Activated B cell treated with CpG ODN at 0.5 μM for 24 hours (primary cell): ENCODE measurements at regions not wholly inside any gene's neighbourhood (a gene's known extent, or its start where the extent isn't known, plus 50 kb on each side); places are given as distances from the start of the nearest gene placed in this dataset.

Experiments
- ATAC-seq: fragments of 200-7000 bp; cut with Tn5 transposase; one replicate; pipeline ENCODE4 v1.10.0; 2021; ENCODE audit warnings: low read depth, mild to moderate bottlenecking, moderate library complexity
- CTCF ChIA-PET: fragments of 350-600 bp; sonication (Branson Sonifier 250); formaldehyde crosslinking; loops from one replicate; lab custom pipeline; 2021; ENCODE audit warnings: antibody characterized with exemption; lab: Charles Lee
- POLR2A ChIA-PET: fragments of 350-600 bp; sonication (Branson Sonifier 250); formaldehyde crosslinking; loops from one replicate; lab custom pipeline; 2021; ENCODE audit warnings: antibody characterized with exemption; lab: Charles Lee
- DNase-seq: peaks from one replicate; pipeline ENCODE4 v3.0.0; 2022
- H3K27ac Mint-ChIP-seq: one replicate; pipeline ENCODE4 v1.8.0; 2020; ENCODE audit warnings: mixed read lengths
- H3K27me3 Mint-ChIP-seq: one replicate; pipeline ENCODE4 v1.8.0; 2021; ENCODE audit warnings: mixed read lengths
- H3K36me3 Mint-ChIP-seq: one replicate; pipeline ENCODE4 v1.8.0; 2021; ENCODE audit warnings: low read depth, mixed read lengths
- H3K4me1 Mint-ChIP-seq: one replicate; pipeline ENCODE4 v1.8.0; 2021; ENCODE audit warnings: mixed read lengths
- H3K4me3 Mint-ChIP-seq: one replicate; pipeline ENCODE4 v1.8.0; 2020; ENCODE audit warnings: mild to moderate bottlenecking, mixed read lengths
- H3K9me3 Mint-ChIP-seq: one replicate; pipeline ENCODE4 v1.8.0; 2020; ENCODE audit warnings: mixed read lengths
- intact Hi-C: fragments of 100-400 bp; cut with micrococcal nuclease; formaldehyde crosslinking; loops from one replicate; pipeline ENCODE4 v1.15.1; 2024
- TF ChIP-seq, protein P1 (sequence below): fragments of 200-600 bp; IDR thresholded peaks from one replicate; pipeline ENCODE4 v1.8.0; 2022; ENCODE audit warnings: antibody characterized with exemption, mild to moderate bottlenecking

DNA sequence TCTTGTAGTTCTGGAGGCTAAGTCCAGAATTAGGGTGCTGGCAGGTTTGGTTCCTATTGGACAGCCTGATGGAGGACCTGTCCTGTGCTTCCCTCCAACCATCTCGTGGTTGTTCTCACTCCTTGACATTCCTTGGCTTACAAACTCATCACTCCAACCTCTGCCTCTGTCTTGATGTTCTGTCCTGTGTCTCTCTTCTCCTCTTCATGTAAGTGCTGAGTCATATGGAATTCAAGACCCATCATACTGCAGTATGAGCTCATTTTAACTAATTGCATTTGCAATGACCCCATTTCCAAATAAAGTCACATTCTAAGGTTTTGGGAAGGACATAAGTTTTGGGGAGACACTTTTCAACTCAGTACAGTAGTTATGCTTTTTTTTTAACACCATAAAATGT lies 374.7 kb downstream of the TRIB2 start:
- ChIA-PET POLR2A (no interaction called here), CTCF (no interaction called here)
- ATAC-seq: no peak
- DNase-seq: no peak
- H3K4me1 Mint-ChIP-seq: no peaks in the 10 kb centered on the region
- peaks cover 5% of the 10 kb centered on the region for H3K27me3 Mint-ChIP-seq
- H3K36me3 Mint-ChIP-seq: no peaks in the 10 kb centered on the region
- no peak overlapping the region for H3K4me3 Mint-ChIP-seq
- H3K9me3 Mint-ChIP-seq: no peaks in the 10 kb centered on the region
- intact Hi-C loops: no loop called here
- no peak overlapping the region for H3K27ac Mint-ChIP-seq
- TF ChIP-seq, protein P1, sequence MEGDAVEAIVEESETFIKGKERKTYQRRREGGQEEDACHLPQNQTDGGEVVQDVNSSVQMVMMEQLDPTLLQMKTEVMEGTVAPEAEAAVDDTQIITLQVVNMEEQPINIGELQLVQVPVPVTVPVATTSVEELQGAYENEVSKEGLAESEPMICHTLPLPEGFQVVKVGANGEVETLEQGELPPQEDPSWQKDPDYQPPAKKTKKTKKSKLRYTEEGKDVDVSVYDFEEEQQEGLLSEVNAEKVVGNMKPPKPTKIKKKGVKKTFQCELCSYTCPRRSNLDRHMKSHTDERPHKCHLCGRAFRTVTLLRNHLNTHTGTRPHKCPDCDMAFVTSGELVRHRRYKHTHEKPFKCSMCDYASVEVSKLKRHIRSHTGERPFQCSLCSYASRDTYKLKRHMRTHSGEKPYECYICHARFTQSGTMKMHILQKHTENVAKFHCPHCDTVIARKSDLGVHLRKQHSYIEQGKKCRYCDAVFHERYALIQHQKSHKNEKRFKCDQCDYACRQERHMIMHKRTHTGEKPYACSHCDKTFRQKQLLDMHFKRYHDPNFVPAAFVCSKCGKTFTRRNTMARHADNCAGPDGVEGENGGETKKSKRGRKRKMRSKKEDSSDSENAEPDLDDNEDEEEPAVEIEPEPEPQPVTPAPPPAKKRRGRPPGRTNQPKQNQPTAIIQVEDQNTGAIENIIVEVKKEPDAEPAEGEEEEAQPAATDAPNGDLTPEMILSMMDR: no peak

DNA sequence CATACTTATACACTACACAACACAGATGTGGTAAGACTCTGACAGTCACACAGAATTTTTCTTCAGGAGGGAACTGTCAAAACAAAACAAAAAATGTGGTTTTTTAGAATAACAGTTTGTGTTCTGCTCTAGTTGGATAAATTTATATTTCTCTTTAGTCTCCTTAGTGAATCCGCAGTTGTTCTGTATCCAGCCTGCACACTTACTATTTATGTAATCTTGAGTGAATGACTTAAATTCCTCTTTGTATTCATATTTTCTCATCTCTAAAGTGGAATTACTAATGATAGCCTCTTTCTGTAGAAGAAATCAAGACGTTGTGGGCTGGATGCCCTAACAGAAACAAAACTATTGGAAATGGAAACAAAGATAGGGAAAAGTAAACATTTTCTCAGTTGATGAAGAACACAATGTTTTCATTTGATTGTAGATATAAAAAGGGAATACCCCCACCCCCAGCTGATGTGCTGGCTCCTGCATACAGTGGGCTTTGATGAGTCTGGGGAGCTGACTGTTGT lies 375.2 kb downstream of the TRIB2 start:
- Mint-ChIP-seq H3K9me3 (no peaks in the 10 kb centered on the region), H3K27me3 (peaks cover 5% of the 10 kb centered on the region), H3K4me1 (no peaks in the 10 kb centered on the region), H3K4me3 (no peak overlapping the region), H3K27ac (no peak overlapping the region), H3K36me3 (no peaks in the 10 kb centered on the region)
- DNase-seq (no peak), ATAC-seq (no peak)
- intact Hi-C loops: no loop called here
- TF ChIP-seq, protein P1: no peak
- POLR2A ChIA-PET: no interaction called here
- CTCF ChIA-PET: no interaction called here

DNA sequence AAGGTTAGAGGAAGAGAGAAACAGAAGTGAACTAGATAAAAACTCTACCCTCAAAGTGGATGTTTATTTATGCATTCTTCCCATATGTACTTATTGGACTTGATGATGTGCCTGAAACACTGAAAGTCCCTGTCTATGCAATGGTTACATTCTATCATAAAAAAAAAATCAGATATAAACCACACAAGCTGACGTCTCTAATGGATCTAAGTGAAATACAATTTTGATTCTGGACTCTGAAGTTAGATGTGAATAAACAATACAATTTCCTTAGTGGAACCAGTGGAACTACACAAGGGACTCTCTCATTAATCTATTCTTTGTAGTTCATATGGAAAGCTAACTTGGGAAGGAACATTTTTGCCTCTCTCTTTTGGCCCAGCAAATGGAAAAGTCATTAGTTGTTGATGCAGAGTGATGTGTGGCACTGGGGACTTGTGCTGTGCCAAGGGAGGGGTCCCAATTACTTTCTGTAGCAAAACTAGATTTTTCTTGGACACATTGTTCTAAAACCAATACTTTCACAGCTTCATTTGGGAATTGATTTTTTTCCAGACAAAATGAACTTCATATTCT lies 376.8 kb downstream of the TRIB2 start:
- Mint-ChIP-seq H3K4me3 (no peak overlapping the region), H3K27me3 (peaks cover 5% of the 10 kb centered on the region), H3K4me1 (no peaks in the 10 kb centered on the region), H3K27ac (no peak overlapping the region), H3K9me3 (no peaks in the 10 kb centered on the region), H3K36me3 (no peaks in the 10 kb centered on the region)
- ATAC-seq: no peak
- intact Hi-C loops: no loop called here
- TF ChIP-seq, protein P1: no peak
- no peak for DNase-seq
- POLR2A ChIA-PET: no interaction called here
- CTCF ChIA-PET: no interaction called here

DNA sequence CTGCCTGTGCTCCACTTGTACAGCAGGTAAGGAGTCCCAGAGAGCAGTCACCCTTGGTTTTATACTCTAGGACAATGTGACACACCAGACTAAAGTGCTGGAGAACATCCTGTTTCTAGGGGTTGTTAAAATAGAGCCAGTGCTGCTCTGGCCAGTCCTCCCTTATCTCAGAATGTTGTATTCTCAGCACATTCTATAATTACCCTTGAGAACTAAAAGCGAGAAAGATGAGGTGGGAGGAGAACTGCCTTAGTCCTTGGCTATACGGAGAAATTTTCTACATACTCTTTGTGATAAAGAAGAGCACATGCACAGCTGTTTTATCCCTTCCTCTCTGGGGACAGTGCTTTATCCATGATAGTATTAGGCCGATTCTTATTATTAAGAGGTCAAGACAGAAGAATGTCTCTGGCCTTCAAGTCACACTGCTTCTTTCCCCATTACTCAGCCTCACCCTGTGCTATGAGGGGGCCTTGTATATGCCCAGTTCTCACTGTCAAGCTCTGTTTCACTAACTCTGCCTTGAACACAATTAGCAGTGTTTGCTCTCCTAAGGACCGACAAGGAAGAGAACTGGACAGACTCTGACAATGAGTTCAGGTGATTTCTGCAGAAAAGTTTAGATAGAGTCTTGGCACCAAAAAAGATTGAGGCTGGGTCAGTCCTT lies 385.8 kb downstream of the TRIB2 start:
- DNase-seq (no peak), ATAC-seq (no peak)
- peaks cover 4% of the 10 kb centered on the region for H3K27me3 Mint-ChIP-seq
- H3K36me3 Mint-ChIP-seq: no peaks in the 10 kb centered on the region
- CTCF ChIA-PET: no interaction called here
- H3K9me3 Mint-ChIP-seq: peaks cover 12% of the 10 kb centered on the region
- TF ChIP-seq, protein P1: no peak
- H3K4me3 Mint-ChIP-seq: no peak overlapping the region
- H3K4me1 Mint-ChIP-seq: no peaks in the 10 kb centered on the region
- H3K27ac Mint-ChIP-seq: no peak overlapping the region
- intact Hi-C loops: no loop called here
- POLR2A ChIA-PET: no interaction called here

DNA sequence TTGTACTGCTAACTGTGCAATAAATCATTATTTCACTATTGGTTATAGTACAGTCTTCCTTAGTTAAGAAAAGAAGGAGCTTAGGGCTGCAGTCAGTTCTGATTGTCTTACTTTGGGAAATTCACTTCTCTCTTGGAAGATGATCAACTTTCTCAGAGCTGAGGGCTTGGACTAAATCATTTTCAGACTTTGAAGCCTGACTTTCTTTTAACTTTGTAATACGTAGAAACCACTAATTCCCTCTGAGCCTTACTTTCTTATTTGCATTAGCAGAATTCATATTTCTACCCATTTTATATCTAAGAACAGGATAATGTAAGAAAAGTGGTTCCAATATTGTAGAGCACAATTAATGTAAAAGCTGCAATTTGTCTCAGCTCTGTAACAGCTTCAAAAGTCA lies 386.4 kb downstream of the TRIB2 start:
- CTCF ChIA-PET: no interaction called here
- peaks cover 12% of the 10 kb centered on the region for H3K9me3 Mint-ChIP-seq
- peaks cover 4% of the 10 kb centered on the region for H3K27me3 Mint-ChIP-seq
- H3K27ac Mint-ChIP-seq: no peak overlapping the region
- TF ChIP-seq, protein P1: no peak
- intact Hi-C loops: no loop called here
- H3K4me1 Mint-ChIP-seq: no peaks in the 10 kb centered on the region
- H3K4me3 Mint-ChIP-seq: no peak overlapping the region
- H3K36me3 Mint-ChIP-seq: no peaks in the 10 kb centered on the region
- ATAC-seq: no peak
- POLR2A ChIA-PET: no interaction called here
- no peak for DNase-seq
